ENCODE measurements at regions not wholly inside any gene's neighbourhood (a gene's known extent, or its start where the extent isn't known, plus 50 kb on each side); places are given as distances from the start of the nearest gene placed in this dataset.

DNA sequence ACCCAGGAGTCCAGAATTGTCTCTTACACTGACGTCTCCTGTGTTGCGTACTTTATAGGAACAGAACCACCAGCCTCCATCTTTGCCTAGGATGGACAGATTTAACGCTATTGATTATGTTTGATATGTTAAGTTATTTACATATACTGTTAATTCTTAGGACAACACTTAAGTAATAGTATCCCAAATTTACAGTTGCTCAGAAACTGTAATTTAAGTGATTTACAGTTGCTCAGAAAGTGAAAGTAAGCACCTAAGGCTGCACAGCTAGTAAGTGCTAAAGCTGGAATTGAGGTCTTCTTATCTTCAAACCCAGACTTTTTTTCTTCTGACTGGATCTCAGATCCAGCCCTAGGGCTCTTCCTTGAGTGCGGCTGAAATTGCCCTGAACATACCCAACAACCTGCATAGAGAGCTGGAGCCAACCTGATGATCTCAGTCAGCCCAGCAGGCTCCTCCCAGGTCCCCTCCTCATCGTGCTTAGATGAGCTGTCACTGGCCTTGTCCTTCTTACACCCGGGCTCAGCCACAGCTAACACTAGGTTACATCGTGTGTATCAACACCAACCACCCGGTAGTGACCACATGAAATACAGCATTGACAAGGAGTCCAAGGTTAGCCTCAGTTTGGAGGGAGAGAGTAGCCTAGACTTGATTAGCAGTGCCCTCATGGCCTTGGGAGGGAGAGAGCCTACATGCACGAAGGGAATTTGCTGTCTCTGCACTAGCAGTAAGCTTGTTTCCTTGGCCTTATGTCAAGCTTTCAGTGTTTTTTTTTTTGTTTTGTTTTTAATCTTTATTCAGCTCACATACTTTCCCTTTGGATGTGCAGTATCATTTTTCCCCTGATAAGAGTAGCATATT, 111.1 kb upstream of the ARHGAP5 start:
- H2BK12ac ChIP-seq (ENCODE audit: low read depth, low read length), result no peak overlapping the region
- H3K27me3 ChIP-seq (replicated peaks in 1 of 4; ENCODE audit: control insufficient read depth in 3 of 4, extremely low read depth in 1 of 4, insufficient read depth in 3 of 4, low read length in 3 of 4), result no peaks in the 10 kb centered on the region; a peak in 1 of 7 replicates
- no peak overlapping the region for H2AK5ac ChIP-seq (ENCODE audit: low read depth, low read length)
- H3K79me1 ChIP-seq (ENCODE audit: low read depth, low read length), result no peaks in the 10 kb centered on the region; the same call in 1 of the 2 replicates
- no peak overlapping the region for H4K8ac ChIP-seq (ENCODE audit: extremely low read depth, insufficient read depth, low read length)
- FAIRE-seq (no peak), DNase-seq (ENCODE audit: low read depth in 1 of 2, low spot score in 2 of 2) (no peak)
- H3K36me3 ChIP-seq (ENCODE audit: control insufficient read depth in 2 of 4, insufficient read depth in 4 of 4, low read length in 3 of 4), result no peaks in the 10 kb centered on the region
- ChIA-PET POLR2A (ENCODE audit: partially characterized antibody) (no interaction called here), CTCF (ENCODE audit: partially characterized antibody) (interaction anchor here (0.5 to 1.5 kb wide), 3 partner anchors 15 to 549 kb away, joined by 3 to 5 read pairs (median 4); no protein-coding TSS in a partner anchor)
- no peaks in the 10 kb centered on the region for H3K79me2 ChIP-seq (ENCODE audit: control insufficient read depth in 1 of 2, insufficient read depth in 2 of 2, low read length in 2 of 2)
- no peak overlapping the region for H2BK5ac ChIP-seq (ENCODE audit: low read depth, low read length)
- no peak overlapping the region for H4K5ac ChIP-seq (ENCODE audit: insufficient read length, low read depth, low read length)
- no peak overlapping the region for H3K4ac ChIP-seq (replicated peaks; ENCODE audit: insufficient read length, low read depth, low read length)
- H3K27ac ChIP-seq (ENCODE audit: low read depth, low read length), result no peak overlapping the region
- H3K56ac ChIP-seq (replicated peaks; ENCODE audit: insufficient read length, low read depth, low read length), result no peak overlapping the region
- H3K9ac ChIP-seq (replicated peaks in 1 of 4; ENCODE audit: extremely low read depth in 1 of 4, low read depth in 3 of 4, low read length in 3 of 4), result no peak overlapping the region
- peak overlapping the region; percentile 17 for H4K91ac ChIP-seq (replicated peaks; ENCODE audit: insufficient read length, low read length)
- H3K9me3 ChIP-seq (ENCODE audit: insufficient read depth in 2 of 2, low read depth in 1 of 2, low read length in 1 of 2), result no peaks in the 10 kb centered on the region; a peak in 1 of 4 replicates
- 88% methylated on average over 9 of the region's 9 CpGs; no CpG with 5 or more reads in 1 of the 2 experiments for WGBS, 2 experiments (ENCODE audit: extremely low coverage in 1 of 2, insufficient coverage in 1 of 2, insufficient read length in 1 of 2, insufficient replicate concordance in 2 of 2, low coverage in 1 of 2, low lambda C conversion rate in 2 of 2, missing lambda C conversion rate in 1 of 2)
- H3K23me2 ChIP-seq (ENCODE audit: low read depth, low read length), result no peaks in the 10 kb centered on the region
- H2BK20ac ChIP-seq (ENCODE audit: low read length), result no peak overlapping the region
- no peaks in the 10 kb centered on the region for H4K20me1 ChIP-seq (replicated peaks in 1 of 2; ENCODE audit: control insufficient read depth in 1 of 2, insufficient read depth in 2 of 2, low read length in 2 of 2)
- H3K4me1 ChIP-seq (replicated peaks in 1 of 4; ENCODE audit: control insufficient read depth in 3 of 4, insufficient read depth in 4 of 4, low read length in 3 of 4), result no peaks in the 10 kb centered on the region
- H3K14ac ChIP-seq (ENCODE audit: insufficient read length), result no peak overlapping the region
- no peak overlapping the region for H3K18ac ChIP-seq (ENCODE audit: extremely low read depth, low read length)
- H3K23ac ChIP-seq (ENCODE audit: insufficient read length), result no peak overlapping the region
- no peak overlapping the region for H2BK120ac ChIP-seq (replicated peaks; ENCODE audit: low read depth, low read length)
- no peak overlapping the region for H3K4me3 ChIP-seq (ENCODE audit: extremely low read depth in 1 of 4, insufficient read depth in 2 of 4, low read depth in 3 of 4, low read length in 4 of 4)
- no peak overlapping the region for H2BK15ac ChIP-seq (ENCODE audit: low read length)
- 0 out of 2 replicates have a peak overlapping the region, but pooled peaks have one; percentile 51 for H2AFZ ChIP-seq (ENCODE audit: low read length)
- H3K4me2 ChIP-seq (ENCODE audit: insufficient read depth in 1 of 2, low read depth in 2 of 2, low read length in 2 of 2), result no peak overlapping the region
- TF ChIP-seq RNF2 (IDR thresholded peaks at IDR 0.05; ENCODE audit: borderline replicate concordance, low read depth, low read length, missing control alignments, poor library complexity, severe bottlenecking) (no peak), BRCA1 (IDR thresholded peaks at IDR 0.05; ENCODE audit: low read depth, low read length) (no peak), ZNF274 (IDR thresholded peaks at IDR 0.05; ENCODE audit: borderline replicate concordance, extremely low read depth, low read length) (no peak), MAX (IDR thresholded peaks at IDR 0.05) (no peak), TAF7 (optimal IDR thresholded peaks at IDR 0.05; ENCODE audit: borderline replicate concordance, low read depth, low read length) (no peak), RBBP5 (IDR thresholded peaks at IDR 0.05; ENCODE audit: borderline replicate concordance, low read depth, low read length) (no peak)
- TF ChIP-seq, protein P1, sequence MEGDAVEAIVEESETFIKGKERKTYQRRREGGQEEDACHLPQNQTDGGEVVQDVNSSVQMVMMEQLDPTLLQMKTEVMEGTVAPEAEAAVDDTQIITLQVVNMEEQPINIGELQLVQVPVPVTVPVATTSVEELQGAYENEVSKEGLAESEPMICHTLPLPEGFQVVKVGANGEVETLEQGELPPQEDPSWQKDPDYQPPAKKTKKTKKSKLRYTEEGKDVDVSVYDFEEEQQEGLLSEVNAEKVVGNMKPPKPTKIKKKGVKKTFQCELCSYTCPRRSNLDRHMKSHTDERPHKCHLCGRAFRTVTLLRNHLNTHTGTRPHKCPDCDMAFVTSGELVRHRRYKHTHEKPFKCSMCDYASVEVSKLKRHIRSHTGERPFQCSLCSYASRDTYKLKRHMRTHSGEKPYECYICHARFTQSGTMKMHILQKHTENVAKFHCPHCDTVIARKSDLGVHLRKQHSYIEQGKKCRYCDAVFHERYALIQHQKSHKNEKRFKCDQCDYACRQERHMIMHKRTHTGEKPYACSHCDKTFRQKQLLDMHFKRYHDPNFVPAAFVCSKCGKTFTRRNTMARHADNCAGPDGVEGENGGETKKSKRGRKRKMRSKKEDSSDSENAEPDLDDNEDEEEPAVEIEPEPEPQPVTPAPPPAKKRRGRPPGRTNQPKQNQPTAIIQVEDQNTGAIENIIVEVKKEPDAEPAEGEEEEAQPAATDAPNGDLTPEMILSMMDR (IDR thresholded peaks at IDR 0.05; ENCODE audit: control extremely low read depth in 1 of 3, insufficient read depth in 1 of 3, low read depth in 1 of 3, low read length in 3 of 3), result no peak

Measured in H1 (cell line).